Nephron (organoid): ENCODE measurements at regions not wholly inside any gene's neighbourhood (a gene's known extent, or its start where the extent isn't known, plus 50 kb on each side); places are given as distances from the start of the nearest gene placed in this dataset.

Experiments
- H3K27ac Mint-ChIP-seq, 3 experiments: 2 replicates each; pipeline ENCODE4 v1.8.0; 2020; ENCODE audit warnings: mixed read lengths in 3 of 3, mild to moderate bottlenecking in 2 of 3, moderate library complexity in 1 of 3
- H3K27me3 Mint-ChIP-seq: 2 replicates; pipeline ENCODE4 v1.8.0; 2021; ENCODE audit warnings: low read depth, mild to moderate bottlenecking, moderate library complexity, mixed read lengths
- H3K36me3 Mint-ChIP-seq: 2 replicates; pipeline ENCODE4 v1.8.0; 2020; ENCODE audit warnings: low read depth, mixed read lengths
- H3K4me1 Mint-ChIP-seq: 2 replicates; pipeline ENCODE4 v1.8.0; 2020; ENCODE audit warnings: mixed read lengths
- H3K4me3 Mint-ChIP-seq, 3 experiments: 2 replicates each; pipeline ENCODE4 v1.8.0; 2020; ENCODE audit warnings: mild to moderate bottlenecking in 3 of 3, mixed read lengths in 3 of 3, moderate library complexity in 2 of 3
- H3K9me3 Mint-ChIP-seq: 2 replicates; pipeline ENCODE4 v1.8.0; 2020; ENCODE audit warnings: mixed read lengths
- CTCF ChIP-seq, 3 experiments: fragments of 200-600 bp; sonication (generic); IDR thresholded peaks; one replicate each; pipeline ENCODE4 v1.5.0; 2021; ENCODE audit warnings: antibody characterized with exemption in 3 of 3; ENCODE audit not compliant: unreplicated experiment in 3 of 3

DNA sequence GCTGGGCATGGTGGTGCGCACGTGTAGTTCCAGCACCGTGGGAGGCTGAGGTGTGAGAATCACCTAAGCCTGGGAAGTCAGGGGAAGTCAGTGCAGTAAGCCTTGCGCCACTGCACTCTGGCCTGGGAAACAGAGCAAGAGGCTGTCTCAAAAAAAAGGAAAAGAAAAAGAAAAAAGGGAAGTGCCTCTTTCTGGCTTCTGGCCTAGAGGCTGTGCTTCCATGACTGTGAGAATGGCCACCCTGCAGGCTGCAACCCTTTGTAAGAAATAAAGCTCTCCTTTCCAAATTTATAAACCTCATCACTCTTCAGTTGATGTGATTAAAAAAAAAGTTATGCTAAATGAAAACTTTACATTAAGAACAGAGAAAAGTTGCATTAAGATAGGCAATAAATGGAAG, 774.3 kb downstream of the TUSC7 start:
- H3K9me3 Mint-ChIP-seq, result no peaks in the 10 kb centered on the region
- no peak for TF ChIP-seq CTCF (IDR thresholded peaks at IDR 0.05; ENCODE audit: unreplicated experiment in 3 of 3)
- no peak overlapping the region for H3K27ac Mint-ChIP-seq
- peaks cover 3% of the 10 kb centered on the region for H3K27me3 Mint-ChIP-seq
- H3K36me3 Mint-ChIP-seq, result no peaks in the 10 kb centered on the region
- no peak overlapping the region for H3K4me3 Mint-ChIP-seq
- H3K4me1 Mint-ChIP-seq, result no peaks in the 10 kb centered on the region

- peaks cover 7% of the 10 kb centered on the region for H3K27me3 Mint-ChIP-seq
- H3K4me3 Mint-ChIP-seq, result no peak overlapping the region
- H3K36me3 Mint-ChIP-seq, result no peaks in the 10 kb centered on the region
- H3K27ac Mint-ChIP-seq, result no peak overlapping the region
- H3K4me1 Mint-ChIP-seq, result no peaks in the 10 kb centered on the region
- no peaks in the 10 kb centered on the region for H3K9me3 Mint-ChIP-seq
- no peak for TF ChIP-seq CTCF (IDR thresholded peaks at IDR 0.05; ENCODE audit: unreplicated experiment in 3 of 3)
These were observed 776.3 kb downstream of the TUSC7 start for GRCh38 chr3:117485841-117486240.

DNA sequence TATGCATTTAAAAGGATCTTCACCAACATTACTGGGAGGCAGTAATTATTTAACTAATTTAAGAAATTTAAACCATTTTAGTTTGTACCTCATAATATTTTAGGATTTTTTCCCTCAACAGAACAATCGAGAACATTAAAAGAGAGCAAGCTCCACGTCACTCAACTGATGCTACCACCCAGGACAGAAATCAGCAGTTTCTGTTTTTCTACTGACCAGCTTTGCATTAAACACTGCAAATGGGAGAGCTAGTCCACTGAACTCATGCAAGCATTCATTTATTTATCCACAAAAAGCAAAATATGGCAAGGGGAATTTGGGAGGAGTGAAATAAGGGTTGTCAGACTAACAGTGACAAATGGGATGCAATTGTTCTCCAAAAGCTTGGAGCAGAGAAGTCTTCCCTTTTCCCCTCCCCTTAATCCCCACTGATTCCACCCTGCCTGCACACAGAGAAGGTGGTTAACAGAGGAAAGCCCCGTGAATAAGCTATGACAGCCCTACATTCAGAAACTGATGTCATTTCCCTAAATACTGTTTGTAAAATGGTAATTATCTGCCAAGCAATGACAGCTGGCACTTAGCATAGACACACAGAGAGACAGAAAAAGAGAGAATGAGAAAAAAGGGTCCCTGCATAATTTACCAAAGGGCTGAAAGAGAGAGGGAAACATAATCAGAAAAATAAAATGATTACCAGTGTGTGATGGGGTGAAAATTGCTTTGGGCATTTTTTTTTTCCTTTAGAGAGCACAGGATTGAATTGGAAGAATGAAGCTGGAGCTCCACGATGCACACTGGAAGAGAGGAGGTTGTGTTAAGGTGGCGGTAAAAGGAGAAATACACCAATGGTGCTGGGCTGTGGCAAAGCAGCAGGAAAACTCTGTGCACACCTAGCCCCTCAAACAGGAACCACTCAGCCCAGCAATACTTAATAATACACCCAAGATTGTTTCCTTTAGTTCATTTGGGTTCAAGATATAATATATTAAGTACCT, 777.4 kb downstream of the TUSC7 start:
- no peaks in the 10 kb centered on the region for H3K36me3 Mint-ChIP-seq
- H3K27me3 Mint-ChIP-seq, result peaks cover 7% of the 10 kb centered on the region
- no peaks in the 10 kb centered on the region for H3K4me1 Mint-ChIP-seq
- no peak for TF ChIP-seq CTCF (IDR thresholded peaks at IDR 0.05; ENCODE audit: unreplicated experiment in 3 of 3)
- H3K9me3 Mint-ChIP-seq, result no peaks in the 10 kb centered on the region
- H3K27ac Mint-ChIP-seq, result no peak overlapping the region
- no peak overlapping the region for H3K4me3 Mint-ChIP-seq

DNA sequence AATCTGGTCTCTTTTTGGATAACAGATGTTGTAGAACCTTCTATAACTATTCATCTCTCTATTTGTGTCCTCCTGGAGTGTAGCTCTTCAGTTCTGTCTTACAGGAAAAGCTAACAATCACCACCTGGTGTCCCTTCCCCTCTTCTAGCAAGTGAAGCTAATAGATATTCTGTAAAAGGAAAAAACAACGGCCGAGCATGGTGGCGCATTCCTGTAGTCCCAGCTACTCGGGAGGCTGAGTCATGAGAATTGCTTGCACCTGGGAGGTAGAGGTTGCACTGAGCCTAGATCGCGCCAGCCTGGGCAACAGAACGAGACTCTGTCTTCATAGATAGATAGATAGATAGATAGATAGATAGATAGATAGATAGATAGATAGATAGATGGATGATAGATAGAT, 779.4 kb downstream of the TUSC7 start:
- Mint-ChIP-seq H3K4me3 (no peak overlapping the region), H3K27me3 (peaks cover 7% of the 10 kb centered on the region), H3K27ac (no peak overlapping the region), H3K9me3 (no peaks in the 10 kb centered on the region), H3K4me1 (no peaks in the 10 kb centered on the region), H3K36me3 (no peaks in the 10 kb centered on the region)
- no peak for TF ChIP-seq CTCF (IDR thresholded peaks at IDR 0.05; ENCODE audit: unreplicated experiment in 3 of 3)

DNA sequence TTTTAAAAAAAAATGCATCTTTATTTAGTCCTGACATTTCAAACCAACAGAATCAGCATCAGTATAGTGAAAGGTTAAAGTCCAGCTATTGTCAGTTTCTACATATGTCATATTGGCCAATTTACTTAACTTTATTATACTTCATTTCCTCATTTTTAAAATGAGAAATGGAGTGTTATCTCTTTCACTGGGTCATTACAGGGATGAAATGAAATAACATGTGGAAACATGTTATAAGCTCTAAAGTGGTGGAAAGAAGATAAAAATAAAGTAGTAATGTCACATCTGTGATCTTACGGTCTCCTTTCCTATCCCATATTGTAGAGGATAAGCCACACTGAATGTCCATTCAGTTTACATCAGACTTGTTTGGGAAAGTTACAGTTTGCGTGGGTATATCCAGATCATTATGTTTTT, 780.1 kb downstream of the TUSC7 start:
- peaks cover 7% of the 10 kb centered on the region for H3K27me3 Mint-ChIP-seq
- H3K36me3 Mint-ChIP-seq, result no peaks in the 10 kb centered on the region
- H3K4me1 Mint-ChIP-seq, result no peaks in the 10 kb centered on the region
- no peak overlapping the region for H3K27ac Mint-ChIP-seq
- no peak for TF ChIP-seq CTCF (IDR thresholded peaks at IDR 0.05; ENCODE audit: unreplicated experiment in 3 of 3)
- no peak overlapping the region for H3K4me3 Mint-ChIP-seq
- no peaks in the 10 kb centered on the region for H3K9me3 Mint-ChIP-seq

- Mint-ChIP-seq H3K9me3 (no peaks in the 10 kb centered on the region), H3K27ac (no peak overlapping the region), H3K27me3 (peaks cover 7% of the 10 kb centered on the region), H3K4me1 (no peaks in the 10 kb centered on the region), H3K4me3 (no peak overlapping the region), H3K36me3 (no peaks in the 10 kb centered on the region)
- TF ChIP-seq CTCF (IDR thresholded peaks at IDR 0.05; ENCODE audit: unreplicated experiment in 3 of 3), result no peak
These were observed 781.1 kb downstream of the TUSC7 start for GRCh38 chr3:117490716-117491115.
